ENCODE measurements at regions not wholly inside any gene's neighbourhood (a gene's known extent, or its start where the extent isn't known, plus 50 kb on each side); places are given as distances from the start of the nearest gene placed in this dataset.

DNA sequence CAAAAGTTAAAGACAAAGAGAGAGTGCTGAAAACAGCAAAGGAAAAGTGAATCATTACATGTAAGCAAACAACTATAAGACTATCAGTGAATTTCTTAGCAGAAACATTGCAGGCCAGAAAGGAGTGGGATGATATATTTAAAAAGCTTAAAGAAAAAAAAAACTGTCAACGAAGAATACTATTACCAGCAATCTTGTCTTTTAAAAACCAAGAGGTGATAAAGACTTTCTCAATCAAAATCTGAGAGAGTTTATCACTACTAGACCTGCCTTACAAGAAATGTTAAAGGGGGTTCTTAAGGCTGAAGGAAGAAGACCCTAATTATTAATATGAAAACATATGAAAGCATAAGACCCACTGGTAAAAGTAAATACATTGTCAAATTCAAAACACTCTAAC is 132.5 kb upstream of the ZCCHC13 start:
- no peak overlapping the region for H3K9ac ChIP-seq (ENCODE audit: low read length)
- intact Hi-C loops (cut with micrococcal nuclease), result no loop called here
- no peak overlapping the region for H3K27ac ChIP-seq (ENCODE audit: low read depth, low read length)
- TF ChIP-seq ZFX (IDR thresholded peaks at IDR 0.05), result no peak
- TF ChIP-seq, protein P1, sequence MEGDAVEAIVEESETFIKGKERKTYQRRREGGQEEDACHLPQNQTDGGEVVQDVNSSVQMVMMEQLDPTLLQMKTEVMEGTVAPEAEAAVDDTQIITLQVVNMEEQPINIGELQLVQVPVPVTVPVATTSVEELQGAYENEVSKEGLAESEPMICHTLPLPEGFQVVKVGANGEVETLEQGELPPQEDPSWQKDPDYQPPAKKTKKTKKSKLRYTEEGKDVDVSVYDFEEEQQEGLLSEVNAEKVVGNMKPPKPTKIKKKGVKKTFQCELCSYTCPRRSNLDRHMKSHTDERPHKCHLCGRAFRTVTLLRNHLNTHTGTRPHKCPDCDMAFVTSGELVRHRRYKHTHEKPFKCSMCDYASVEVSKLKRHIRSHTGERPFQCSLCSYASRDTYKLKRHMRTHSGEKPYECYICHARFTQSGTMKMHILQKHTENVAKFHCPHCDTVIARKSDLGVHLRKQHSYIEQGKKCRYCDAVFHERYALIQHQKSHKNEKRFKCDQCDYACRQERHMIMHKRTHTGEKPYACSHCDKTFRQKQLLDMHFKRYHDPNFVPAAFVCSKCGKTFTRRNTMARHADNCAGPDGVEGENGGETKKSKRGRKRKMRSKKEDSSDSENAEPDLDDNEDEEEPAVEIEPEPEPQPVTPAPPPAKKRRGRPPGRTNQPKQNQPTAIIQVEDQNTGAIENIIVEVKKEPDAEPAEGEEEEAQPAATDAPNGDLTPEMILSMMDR (IDR thresholded peaks at IDR 0.05 in 2 of 3, conservative IDR thresholded peaks at IDR 0.05 in 1 of 3; ENCODE audit: borderline replicate concordance in 1 of 3, insufficient read depth in 1 of 3, low read depth in 2 of 3, low read length in 2 of 3), result no peak
- no peak for TF ChIP-seq POLR2A (IDR thresholded peaks at IDR 0.05; ENCODE audit: borderline replicate concordance, extremely low read depth, insufficient read depth, insufficient read length)
- no TSS peak for BruUV-seq (replicated peaks)
- no peak for DNase-seq (ENCODE audit: low read depth, low spot score)
- ATAC-seq, result no peak
- H3K4me2 ChIP-seq (ENCODE audit: low read length), result no peak overlapping the region
- no peaks in the 10 kb centered on the region for H3K27me3 ChIP-seq (ENCODE audit: insufficient read depth, low read length)
- H3K79me2 ChIP-seq (ENCODE audit: insufficient read depth, low read length), result no peaks in the 10 kb centered on the region
- no peak overlapping the region for H3K4me3 ChIP-seq (replicated peaks in 1 of 2; ENCODE audit: low read depth in 1 of 2, low read length in 2 of 2)
- no peak overlapping the region for H2AFZ ChIP-seq (ENCODE audit: low read depth, low read length, poor library complexity, severe bottlenecking)
- H3K36me3 ChIP-seq (ENCODE audit: control insufficient read depth in 1 of 2, insufficient read depth in 2 of 2, low read length in 2 of 2), result no peaks in the 10 kb centered on the region
- no peaks in the 10 kb centered on the region for H3K9me3 ChIP-seq (ENCODE audit: control insufficient read depth in 1 of 2, insufficient read depth in 1 of 2, low read depth in 1 of 2, low read length in 2 of 2)
- CTCF ChIA-PET, result no interaction called here
- POLR2A ChIA-PET, result no interaction called here
- H3K4me1 ChIP-seq (ENCODE audit: control insufficient read depth in 1 of 2, insufficient read depth in 2 of 2, low read length in 2 of 2), result no peaks in the 10 kb centered on the region
- RAD21 ChIA-PET (ENCODE audit: low non-redundant PET in 1 of 2, low total read pairs in 2 of 2, uncharacterized antibody in 2 of 2, unreplicated experiment in 2 of 2), result no interaction called here
- no peaks in the 10 kb centered on the region for H3K9me2 ChIP-seq (ENCODE audit: insufficient read depth)
- no peaks in the 10 kb centered on the region for H4K20me1 ChIP-seq (ENCODE audit: insufficient read depth)

DNA sequence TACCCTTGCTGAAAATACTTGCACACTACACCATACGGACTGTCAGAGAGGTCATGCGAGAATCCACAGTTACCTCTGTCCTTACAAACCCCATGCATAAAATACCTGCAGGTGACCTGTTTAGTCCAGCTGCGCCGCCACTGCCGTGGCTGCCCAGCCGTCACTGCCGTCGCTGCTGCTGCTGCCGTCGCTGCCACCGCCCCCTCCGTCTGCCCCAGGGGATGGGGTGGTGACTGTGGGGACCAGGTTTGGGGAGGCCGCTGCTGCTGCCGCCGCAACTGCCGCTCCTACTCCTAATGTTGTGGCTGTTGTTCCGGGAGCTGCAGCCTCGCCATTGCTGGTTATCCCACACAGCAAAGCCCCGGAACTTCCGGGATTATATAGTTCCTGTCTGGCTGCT is 141.8 kb upstream of the ZCCHC13 start:
- H3K4me3 ChIP-seq (replicated peaks in 1 of 2; ENCODE audit: low read depth in 1 of 2, low read length in 2 of 2), result no peak overlapping the region
- H3K9ac ChIP-seq (ENCODE audit: low read length), result no peak overlapping the region
- ChIA-PET RAD21 (ENCODE audit: low non-redundant PET in 1 of 2, low total read pairs in 2 of 2, uncharacterized antibody in 2 of 2, unreplicated experiment in 2 of 2) (no interaction called here), POLR2A (no interaction called here), CTCF (no interaction called here)
- H3K4me2 ChIP-seq (ENCODE audit: low read length), result no peak overlapping the region
- no peaks in the 10 kb centered on the region for H4K20me1 ChIP-seq (ENCODE audit: insufficient read depth)
- no peak overlapping the region for H3K27ac ChIP-seq (ENCODE audit: low read depth, low read length)
- ATAC-seq (no peak), DNase-seq (ENCODE audit: low read depth, low spot score) (no peak)
- intact Hi-C loops (cut with micrococcal nuclease), result no loop called here
- H3K4me1 ChIP-seq (ENCODE audit: control insufficient read depth in 1 of 2, insufficient read depth in 2 of 2, low read length in 2 of 2), result no peaks in the 10 kb centered on the region
- no peaks in the 10 kb centered on the region for H3K9me2 ChIP-seq (ENCODE audit: insufficient read depth)
- H3K79me2 ChIP-seq (ENCODE audit: insufficient read depth, low read length), result no peaks in the 10 kb centered on the region
- no peaks in the 10 kb centered on the region for H3K9me3 ChIP-seq (ENCODE audit: control insufficient read depth in 1 of 2, insufficient read depth in 1 of 2, low read depth in 1 of 2, low read length in 2 of 2)
- no peaks in the 10 kb centered on the region for H3K36me3 ChIP-seq (ENCODE audit: control insufficient read depth in 1 of 2, insufficient read depth in 2 of 2, low read length in 2 of 2)
- no peaks in the 10 kb centered on the region for H3K27me3 ChIP-seq (ENCODE audit: insufficient read depth, low read length)
- H2AFZ ChIP-seq (ENCODE audit: low read depth, low read length, poor library complexity, severe bottlenecking), result no peak overlapping the region
- BruUV-seq (replicated peaks), result no TSS peak
- TF ChIP-seq FOSL1 (IDR thresholded peaks at IDR 0.05; ENCODE audit: low read depth), result no peak
- TF ChIP-seq, protein P1 (IDR thresholded peaks at IDR 0.05 in 2 of 3, conservative IDR thresholded peaks at IDR 0.05 in 1 of 3; ENCODE audit: borderline replicate concordance in 1 of 3, insufficient read depth in 1 of 3, low read depth in 2 of 3, low read length in 2 of 3), result no peak
- TF ChIP-seq SP1 (IDR thresholded peaks at IDR 0.05; ENCODE audit: low read depth), result no peak
- TF ChIP-seq EZH2phosphoT487 (IDR thresholded peaks at IDR 0.05; ENCODE audit: borderline replicate concordance), result no peak
- TF ChIP-seq YY1 (IDR thresholded peaks at IDR 0.05; ENCODE audit: extremely low read depth, insufficient replicate concordance, low read depth, low read length), result no peak
- TF ChIP-seq TCF7L2 (IDR thresholded peaks at IDR 0.05; ENCODE audit: borderline replicate concordance, extremely low read depth, insufficient read depth, insufficient read length), result no peak
- TF ChIP-seq ELF1 (IDR thresholded peaks at IDR 0.05; ENCODE audit: borderline replicate concordance, low read depth), result no peak
- TF ChIP-seq ZNF274 (IDR thresholded peaks at IDR 0.05; ENCODE audit: low read depth, low read length), result no peak
- TF ChIP-seq RAD21 (IDR thresholded peaks at IDR 0.05; ENCODE audit: low read depth), result no peak
- no peak for TF ChIP-seq EGR1 (IDR thresholded peaks at IDR 0.05; ENCODE audit: low read depth)
- TF ChIP-seq, protein P2, sequence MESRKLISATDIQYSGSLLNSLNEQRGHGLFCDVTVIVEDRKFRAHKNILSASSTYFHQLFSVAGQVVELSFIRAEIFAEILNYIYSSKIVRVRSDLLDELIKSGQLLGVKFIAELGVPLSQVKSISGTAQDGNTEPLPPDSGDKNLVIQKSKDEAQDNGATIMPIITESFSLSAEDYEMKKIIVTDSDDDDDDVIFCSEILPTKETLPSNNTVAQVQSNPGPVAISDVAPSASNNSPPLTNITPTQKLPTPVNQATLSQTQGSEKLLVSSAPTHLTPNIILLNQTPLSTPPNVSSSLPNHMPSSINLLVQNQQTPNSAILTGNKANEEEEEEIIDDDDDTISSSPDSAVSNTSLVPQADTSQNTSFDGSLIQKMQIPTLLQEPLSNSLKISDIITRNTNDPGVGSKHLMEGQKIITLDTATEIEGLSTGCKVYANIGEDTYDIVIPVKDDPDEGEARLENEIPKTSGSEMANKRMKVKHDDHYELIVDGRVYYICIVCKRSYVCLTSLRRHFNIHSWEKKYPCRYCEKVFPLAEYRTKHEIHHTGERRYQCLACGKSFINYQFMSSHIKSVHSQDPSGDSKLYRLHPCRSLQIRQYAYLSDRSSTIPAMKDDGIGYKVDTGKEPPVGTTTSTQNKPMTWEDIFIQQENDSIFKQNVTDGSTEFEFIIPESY (IDR thresholded peaks at IDR 0.05; ENCODE audit: extremely low read depth, insufficient replicate concordance, low read length), result no peak
